ENCODE measurements at regions not wholly inside any gene's neighbourhood (a gene's known extent, or its start where the extent isn't known, plus 50 kb on each side); places are given as distances from the start of the nearest gene placed in this dataset.

DNA sequence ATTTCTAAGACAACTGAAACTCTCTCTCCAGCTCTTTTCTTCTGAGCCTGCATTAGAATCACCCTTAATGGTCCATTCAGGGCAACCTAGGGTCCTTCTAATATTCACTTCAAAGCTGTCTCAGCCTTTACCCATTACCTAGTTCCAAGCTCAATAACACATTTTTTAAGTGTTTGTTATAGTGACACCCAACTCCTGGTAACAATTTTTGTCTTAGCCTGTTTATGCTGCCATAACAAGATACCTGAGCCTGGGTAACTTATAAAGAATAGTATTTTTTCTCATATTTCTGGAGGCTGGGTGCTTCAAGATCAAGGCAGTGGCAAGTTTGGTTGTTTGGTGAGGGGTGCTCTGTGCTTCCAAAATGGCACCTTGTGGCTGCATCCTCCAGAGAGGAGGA is 531.5 kb upstream of the USP24 start:
- H3K27me3 ChIP-seq (replicated peaks): no peaks in the 10 kb centered on the region
- TF ChIP-seq, protein P1, sequence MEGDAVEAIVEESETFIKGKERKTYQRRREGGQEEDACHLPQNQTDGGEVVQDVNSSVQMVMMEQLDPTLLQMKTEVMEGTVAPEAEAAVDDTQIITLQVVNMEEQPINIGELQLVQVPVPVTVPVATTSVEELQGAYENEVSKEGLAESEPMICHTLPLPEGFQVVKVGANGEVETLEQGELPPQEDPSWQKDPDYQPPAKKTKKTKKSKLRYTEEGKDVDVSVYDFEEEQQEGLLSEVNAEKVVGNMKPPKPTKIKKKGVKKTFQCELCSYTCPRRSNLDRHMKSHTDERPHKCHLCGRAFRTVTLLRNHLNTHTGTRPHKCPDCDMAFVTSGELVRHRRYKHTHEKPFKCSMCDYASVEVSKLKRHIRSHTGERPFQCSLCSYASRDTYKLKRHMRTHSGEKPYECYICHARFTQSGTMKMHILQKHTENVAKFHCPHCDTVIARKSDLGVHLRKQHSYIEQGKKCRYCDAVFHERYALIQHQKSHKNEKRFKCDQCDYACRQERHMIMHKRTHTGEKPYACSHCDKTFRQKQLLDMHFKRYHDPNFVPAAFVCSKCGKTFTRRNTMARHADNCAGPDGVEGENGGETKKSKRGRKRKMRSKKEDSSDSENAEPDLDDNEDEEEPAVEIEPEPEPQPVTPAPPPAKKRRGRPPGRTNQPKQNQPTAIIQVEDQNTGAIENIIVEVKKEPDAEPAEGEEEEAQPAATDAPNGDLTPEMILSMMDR (IDR thresholded peaks at IDR 0.05; ENCODE audit: low read depth, low read length, missing control alignments): no peak
- in situ Hi-C loops (cut with HindIII; ENCODE audit: low pct_ligation_motif_present, low sequenced_read_pairs): no loop called here
- no peak overlapping the region for H3K27ac ChIP-seq
- no peak for DNase-seq
- H3K4me3 ChIP-seq (ENCODE audit: low read depth, low read length): no peak overlapping the region
- no peaks in the 10 kb centered on the region for H3K36me3 ChIP-seq (replicated peaks)

DNA sequence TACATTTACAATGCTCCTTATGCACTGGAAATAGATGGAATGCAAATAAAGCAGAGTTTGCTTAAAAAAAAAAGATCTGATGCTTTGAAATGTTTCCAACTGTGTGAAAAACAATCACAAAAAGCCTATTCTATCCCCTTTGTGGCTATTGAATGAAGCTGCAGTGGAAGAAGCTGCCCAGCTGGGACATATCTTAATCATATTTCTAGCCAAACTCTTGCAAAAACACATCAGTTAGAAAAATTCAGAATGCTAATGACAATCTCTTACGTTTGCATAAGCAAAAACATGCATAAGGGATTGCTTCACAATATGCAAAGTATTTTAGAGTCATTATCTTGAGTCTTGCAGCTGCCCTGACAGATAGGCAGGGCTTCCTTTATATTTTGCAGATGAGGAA is 526.4 kb upstream of the USP24 start:
- DNase-seq: no peak
- no peak overlapping the region for H3K4me3 ChIP-seq (ENCODE audit: low read depth, low read length)
- no peaks in the 10 kb centered on the region for H3K27me3 ChIP-seq (replicated peaks)
- no peak overlapping the region for H3K27ac ChIP-seq
- in situ Hi-C loops (cut with HindIII; ENCODE audit: low pct_ligation_motif_present, low sequenced_read_pairs): no loop called here
- TF ChIP-seq, protein P1 (IDR thresholded peaks at IDR 0.05; ENCODE audit: low read depth, low read length, missing control alignments): no peak
- H3K36me3 ChIP-seq (replicated peaks): no peaks in the 10 kb centered on the region

DNA sequence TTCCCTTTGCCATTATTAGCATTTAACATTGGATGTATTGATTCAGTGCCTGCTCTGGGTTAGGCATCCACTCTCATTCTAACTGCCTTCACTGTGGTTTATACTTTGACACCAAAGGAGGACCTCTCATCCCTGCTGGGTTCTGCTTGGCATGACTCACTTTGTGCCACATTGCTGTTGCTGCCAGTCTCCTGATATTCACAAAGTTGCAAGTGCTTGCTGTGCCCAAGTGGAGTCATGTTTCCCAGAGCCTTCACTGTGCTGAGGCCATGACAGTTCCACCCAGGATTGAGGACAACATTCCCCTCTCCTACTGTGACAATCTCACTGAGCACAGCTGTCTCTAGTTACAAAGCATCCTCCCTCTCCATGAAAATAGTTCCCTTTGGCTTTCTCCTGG is 519.9 kb upstream of the USP24 start:
- no peak for DNase-seq
- Histone ChIP-seq H3K4me3 (ENCODE audit: low read depth, low read length) (no peak overlapping the region), H3K27ac (no peak overlapping the region), H3K36me3 (replicated peaks) (no peaks in the 10 kb centered on the region), H3K27me3 (replicated peaks) (no peaks in the 10 kb centered on the region)
- TF ChIP-seq, protein P1 (IDR thresholded peaks at IDR 0.05; ENCODE audit: low read depth, low read length, missing control alignments): no peak
- in situ Hi-C loops (cut with HindIII; ENCODE audit: low pct_ligation_motif_present, low sequenced_read_pairs): no loop called here

DNA sequence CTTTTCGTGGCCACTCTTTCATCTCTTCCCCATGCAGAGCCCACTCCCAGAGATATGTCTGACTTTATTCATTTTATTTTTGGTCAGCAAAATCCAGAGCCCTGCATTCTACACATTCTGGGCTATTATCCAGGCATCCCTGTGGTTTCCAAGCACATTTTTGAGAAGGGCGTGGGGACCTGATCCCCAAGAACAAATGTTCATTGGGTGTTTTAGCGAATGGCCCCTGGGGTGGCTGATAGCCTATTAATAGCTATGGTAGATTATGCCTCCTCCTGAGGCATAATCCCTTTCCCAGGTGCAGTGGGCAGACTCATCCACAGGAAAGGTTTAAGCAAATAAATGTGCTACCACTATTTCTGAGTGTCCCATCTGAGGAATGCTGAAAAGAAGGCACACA is 511.8 kb upstream of the USP24 start:
- Histone ChIP-seq H3K27ac (no peak overlapping the region), H3K36me3 (replicated peaks) (no peaks in the 10 kb centered on the region), H3K4me3 (ENCODE audit: low read depth, low read length) (no peak overlapping the region), H3K27me3 (replicated peaks) (no peaks in the 10 kb centered on the region)
- DNase-seq: peak; percentile 50
- in situ Hi-C loops (cut with HindIII; ENCODE audit: low pct_ligation_motif_present, low sequenced_read_pairs): no loop called here
- TF ChIP-seq, protein P1 (IDR thresholded peaks at IDR 0.05; ENCODE audit: low read depth, low read length, missing control alignments): no peak

DNA sequence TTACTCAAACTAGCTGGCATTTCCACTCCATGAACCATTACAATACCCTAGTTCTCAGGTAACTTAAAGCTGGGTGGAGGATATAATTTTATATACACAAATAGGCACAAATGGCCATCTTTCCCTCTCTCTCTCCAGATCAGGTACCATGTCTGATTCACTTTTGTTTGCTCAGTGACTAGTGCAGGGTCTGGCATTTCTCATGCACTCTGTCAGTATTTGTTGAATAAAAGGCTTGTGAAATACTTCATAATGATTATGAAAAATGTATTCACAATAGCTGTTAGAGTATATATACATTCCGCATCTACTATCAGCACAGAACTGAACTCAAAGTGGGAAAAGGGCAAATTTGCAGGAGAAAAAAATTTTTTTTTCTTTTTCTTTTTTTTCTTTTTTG is 510.2 kb upstream of the USP24 start:
- peak overlapping the region; percentile 71 for H3K27ac ChIP-seq

More for the DNA sequence above, 510.2 kb upstream of the USP24 start:
- in situ Hi-C loops (cut with HindIII; ENCODE audit: low pct_ligation_motif_present, low sequenced_read_pairs): no loop called here
- H3K27me3 ChIP-seq (replicated peaks): no peaks in the 10 kb centered on the region
- no peak overlapping the region for H3K4me3 ChIP-seq (ENCODE audit: low read depth, low read length)
- TF ChIP-seq, protein P1 (IDR thresholded peaks at IDR 0.05; ENCODE audit: low read depth, low read length, missing control alignments): no peak
- peak; percentile 34 for DNase-seq
- no peaks in the 10 kb centered on the region for H3K36me3 ChIP-seq (replicated peaks)
